ENCODE measurements at regions not wholly inside any gene's neighbourhood (a gene's known extent, or its start where the extent isn't known, plus 50 kb on each side); places are given as distances from the start of the nearest gene placed in this dataset.

GRCh38 chr2:240351826-240352426 is 83.5 kb upstream of the GPC1 start:
- no peak overlapping the region for H3K27ac Mint-ChIP-seq
- no peaks in the 10 kb centered on the region for H3K9me3 Mint-ChIP-seq

GRCh38 chr2:240353086-240353798 is 82.2 kb upstream of the GPC1 start:
- peaks cover 19% of the 10 kb centered on the region for H3K27me3 Mint-ChIP-seq
- no peak overlapping the region for H3K4me3 Mint-ChIP-seq
- no peak for DNase-seq (ENCODE audit: extremely low spot score, unreplicated experiment)
- H3K9me3 Mint-ChIP-seq = no peaks in the 10 kb centered on the region
- no peaks in the 10 kb centered on the region for H3K4me1 Mint-ChIP-seq (ENCODE audit: unreplicated experiment)
- no peaks in the 10 kb centered on the region for H3K36me3 Mint-ChIP-seq
- TF ChIP-seq CTCF (conservative IDR thresholded peaks at IDR 0.05) = no peak
- H3K27ac Mint-ChIP-seq = no peak overlapping the region

More at GRCh38 chr2:240351826-240352426, 83.5 kb upstream of the GPC1 start:
- Mint-ChIP-seq H3K36me3 (no peaks in the 10 kb centered on the region), H3K4me1 (ENCODE audit: unreplicated experiment) (no peaks in the 10 kb centered on the region), H3K27me3 (peaks cover 17% of the 10 kb centered on the region), H3K4me3 (no peak overlapping the region)
- no peak for TF ChIP-seq CTCF (conservative IDR thresholded peaks at IDR 0.05)
- no peak for DNase-seq (ENCODE audit: extremely low spot score, unreplicated experiment)

- Mint-ChIP-seq H3K9me3 (no peaks in the 10 kb centered on the region), H3K4me1 (ENCODE audit: unreplicated experiment) (no peaks in the 10 kb centered on the region), H3K36me3 (no peaks in the 10 kb centered on the region), H3K4me3 (no peak overlapping the region), H3K27me3 (peaks cover 16% of the 10 kb centered on the region), H3K27ac (no peak overlapping the region)
- TF ChIP-seq CTCF (conservative IDR thresholded peaks at IDR 0.05) = no peak
- DNase-seq (ENCODE audit: extremely low spot score, unreplicated experiment) = no peak
Measured at GRCh38 chr2:240353944-240354343, 81.5 kb upstream of the GPC1 start.

GRCh38 chr2:240355001-240355891 is 80.2 kb upstream of the GPC1 start:
- no peaks in the 10 kb centered on the region for H3K9me3 Mint-ChIP-seq
- H3K4me3 Mint-ChIP-seq = peak overlapping the region; percentile 36
- TF ChIP-seq CTCF (conservative IDR thresholded peaks at IDR 0.05) = no peak
- no peak overlapping the region for H3K27ac Mint-ChIP-seq
- no peaks in the 10 kb centered on the region for H3K36me3 Mint-ChIP-seq
- DNase-seq (ENCODE audit: extremely low spot score, unreplicated experiment) = no peak
- H3K27me3 Mint-ChIP-seq = peaks cover 14% of the 10 kb centered on the region
- H3K4me1 Mint-ChIP-seq (ENCODE audit: unreplicated experiment) = no peaks in the 10 kb centered on the region

- TF ChIP-seq CTCF (conservative IDR thresholded peaks at IDR 0.05) = no peak
- Mint-ChIP-seq H3K27me3 (peaks cover 11% of the 10 kb centered on the region), H3K27ac (no peak overlapping the region), H3K4me1 (ENCODE audit: unreplicated experiment) (no peaks in the 10 kb centered on the region), H3K9me3 (peaks cover 7% of the 10 kb centered on the region), H3K36me3 (no peaks in the 10 kb centered on the region), H3K4me3 (no peak overlapping the region)
- DNase-seq (ENCODE audit: extremely low spot score, unreplicated experiment) = no peak
Measured at GRCh38 chr2:240355962-240356361, 79.5 kb upstream of the GPC1 start.

All from type B pancreatic cell (in vitro differentiated cells).